ENCODE measurements at regions not wholly inside any gene's neighbourhood (a gene's known extent, or its start where the extent isn't known, plus 50 kb on each side); places are given as distances from the start of the nearest gene placed in this dataset.

DNA sequence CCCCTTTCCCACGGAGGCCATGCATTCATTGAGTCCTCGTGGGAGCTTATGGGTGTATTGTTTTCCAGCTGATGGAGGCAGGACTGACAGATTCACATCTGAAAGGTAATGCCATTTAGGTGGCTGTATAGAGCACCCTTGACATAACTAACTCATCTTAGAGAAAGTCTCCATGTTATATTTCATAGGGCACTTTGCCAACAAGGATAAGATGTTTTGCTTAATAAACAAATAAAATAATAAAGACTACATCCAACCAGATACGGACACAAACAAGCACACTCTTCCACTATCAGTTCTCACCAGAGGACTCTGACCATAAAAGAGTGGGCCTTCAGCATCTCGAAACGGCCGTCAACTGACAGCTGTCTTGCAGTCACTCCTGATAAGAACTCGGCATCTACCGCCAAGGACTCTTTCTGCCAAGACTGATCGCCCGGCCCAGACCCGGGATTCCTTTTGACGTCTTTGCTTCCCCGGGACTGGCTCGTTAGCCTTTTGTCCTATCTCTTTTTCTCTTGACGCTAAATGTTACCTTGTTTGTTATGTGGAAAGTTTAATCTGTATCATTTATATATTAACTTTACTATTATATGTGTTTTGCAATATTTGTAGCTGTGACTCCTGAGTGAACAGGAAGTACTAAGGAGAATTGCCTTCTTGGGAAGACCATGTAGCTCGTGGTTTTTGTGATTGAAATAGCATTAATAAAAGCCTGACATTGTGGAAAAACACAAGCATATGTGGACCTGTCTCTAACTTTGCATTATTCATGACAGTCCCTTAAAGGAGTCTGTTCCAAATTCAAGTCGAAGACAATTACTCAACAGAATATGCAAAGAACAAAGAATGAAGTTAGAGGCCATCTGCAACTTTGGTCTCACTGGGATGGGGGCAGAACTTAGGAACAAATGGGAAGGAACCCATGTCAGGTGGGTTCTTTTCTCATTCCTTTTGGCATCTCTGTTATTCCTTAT is 195.1 kb downstream of the LPIN1 start:
- TF ChIP-seq, protein P1, sequence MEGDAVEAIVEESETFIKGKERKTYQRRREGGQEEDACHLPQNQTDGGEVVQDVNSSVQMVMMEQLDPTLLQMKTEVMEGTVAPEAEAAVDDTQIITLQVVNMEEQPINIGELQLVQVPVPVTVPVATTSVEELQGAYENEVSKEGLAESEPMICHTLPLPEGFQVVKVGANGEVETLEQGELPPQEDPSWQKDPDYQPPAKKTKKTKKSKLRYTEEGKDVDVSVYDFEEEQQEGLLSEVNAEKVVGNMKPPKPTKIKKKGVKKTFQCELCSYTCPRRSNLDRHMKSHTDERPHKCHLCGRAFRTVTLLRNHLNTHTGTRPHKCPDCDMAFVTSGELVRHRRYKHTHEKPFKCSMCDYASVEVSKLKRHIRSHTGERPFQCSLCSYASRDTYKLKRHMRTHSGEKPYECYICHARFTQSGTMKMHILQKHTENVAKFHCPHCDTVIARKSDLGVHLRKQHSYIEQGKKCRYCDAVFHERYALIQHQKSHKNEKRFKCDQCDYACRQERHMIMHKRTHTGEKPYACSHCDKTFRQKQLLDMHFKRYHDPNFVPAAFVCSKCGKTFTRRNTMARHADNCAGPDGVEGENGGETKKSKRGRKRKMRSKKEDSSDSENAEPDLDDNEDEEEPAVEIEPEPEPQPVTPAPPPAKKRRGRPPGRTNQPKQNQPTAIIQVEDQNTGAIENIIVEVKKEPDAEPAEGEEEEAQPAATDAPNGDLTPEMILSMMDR (IDR thresholded peaks at IDR 0.05; ENCODE audit: insufficient read depth, missing control alignments) = no peak
- FAIRE-seq (no peak), DNase-seq (ENCODE audit: insufficient read length, low spot score) (no peak)

DNA sequence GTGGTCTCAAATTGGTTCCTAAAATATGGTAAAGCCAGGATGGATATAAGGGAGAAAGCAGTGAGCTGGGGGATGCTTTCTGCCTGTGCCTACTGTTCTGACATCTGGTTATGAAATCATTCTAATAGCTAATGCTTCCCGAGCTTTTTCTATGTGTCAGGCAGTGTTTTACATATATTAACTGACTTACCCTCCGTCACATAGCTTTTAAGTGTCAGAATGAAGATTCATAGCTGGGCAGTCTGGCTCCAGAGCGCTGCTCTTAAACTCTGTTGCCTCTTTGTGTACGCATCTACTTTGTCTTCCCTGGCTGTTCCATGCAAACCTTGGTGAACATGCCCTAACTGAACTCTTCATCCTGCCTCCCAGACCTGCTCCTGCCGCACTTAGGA is 195.7 kb downstream of the LPIN1 start:
- DNase-seq (ENCODE audit: insufficient read length, low spot score) (no peak), FAIRE-seq (no peak)
- TF ChIP-seq, protein P1 (IDR thresholded peaks at IDR 0.05; ENCODE audit: insufficient read depth, missing control alignments) = no peak

DNA sequence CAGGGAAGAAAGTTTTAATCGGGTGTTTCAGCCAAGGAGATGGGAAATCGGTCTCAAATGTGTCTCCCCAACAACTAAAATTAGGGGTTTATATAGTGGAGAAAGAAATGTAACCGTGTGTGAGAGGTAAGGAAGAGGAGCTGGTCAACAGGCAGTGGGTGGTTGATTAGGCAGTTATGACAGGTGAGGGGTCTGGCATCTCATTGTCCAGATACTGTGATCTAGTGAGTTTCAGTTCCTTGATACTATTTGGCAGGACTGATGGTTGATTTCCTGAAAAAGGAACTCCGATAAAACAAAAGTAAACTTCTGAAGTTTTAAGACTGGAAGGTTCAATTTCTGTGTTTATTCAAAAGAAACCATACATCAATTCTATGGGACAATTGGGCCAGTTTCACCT is 197.9 kb downstream of the LPIN1 start:
- no peak for DNase-seq (ENCODE audit: insufficient read length, low spot score)
- TF ChIP-seq, protein P1 (IDR thresholded peaks at IDR 0.05; ENCODE audit: insufficient read depth, missing control alignments) = no peak
- no peak for FAIRE-seq

DNA sequence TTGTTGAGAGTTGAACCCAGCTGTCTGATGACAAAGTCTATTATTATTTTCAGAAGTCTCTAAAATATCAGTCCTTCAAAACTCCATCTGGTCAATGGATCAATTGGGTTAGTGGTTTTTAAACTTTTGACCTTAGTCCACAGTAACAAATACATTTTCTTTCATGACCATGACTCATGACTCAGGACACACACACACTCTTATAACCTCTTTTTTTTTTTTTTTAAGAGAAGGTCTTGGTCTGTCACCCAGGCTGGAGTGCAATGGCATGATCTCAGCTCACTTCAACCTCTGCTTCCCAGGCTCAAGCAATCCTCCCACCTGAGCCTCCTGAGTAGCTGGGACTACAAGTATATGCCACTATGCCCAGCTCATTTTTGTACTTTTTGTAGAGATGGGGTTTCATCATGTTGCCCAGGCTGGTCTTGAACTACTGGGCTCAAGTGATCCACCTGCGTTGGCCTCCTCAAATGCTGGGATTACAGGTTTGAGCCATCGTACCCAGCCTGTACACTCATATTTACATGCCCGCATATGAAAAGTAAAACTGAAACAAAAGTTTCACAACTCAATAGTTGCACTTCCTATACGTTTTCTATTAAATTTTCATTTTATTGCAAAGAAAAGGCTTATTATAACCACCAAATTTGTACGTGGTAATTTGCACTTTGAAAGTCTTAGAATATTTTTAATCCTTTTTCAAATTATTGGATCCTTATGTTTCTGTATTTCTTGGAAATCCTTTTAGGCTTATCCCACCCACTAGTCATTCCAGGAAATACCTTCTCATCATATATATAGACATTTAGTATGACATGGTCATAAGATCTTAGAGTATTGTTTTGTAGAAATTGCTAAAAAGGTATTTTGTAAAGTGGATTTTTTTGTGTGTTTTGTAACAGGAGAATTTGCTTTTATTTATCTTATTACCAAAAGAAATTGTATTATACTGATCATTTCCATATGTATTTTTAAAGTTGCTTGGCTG is 199.0 kb downstream of the LPIN1 start:
- FAIRE-seq (no peak), DNase-seq (ENCODE audit: insufficient read length, low spot score) (no peak)
- TF ChIP-seq, protein P1 (IDR thresholded peaks at IDR 0.05; ENCODE audit: insufficient read depth, missing control alignments) = no peak

DNA sequence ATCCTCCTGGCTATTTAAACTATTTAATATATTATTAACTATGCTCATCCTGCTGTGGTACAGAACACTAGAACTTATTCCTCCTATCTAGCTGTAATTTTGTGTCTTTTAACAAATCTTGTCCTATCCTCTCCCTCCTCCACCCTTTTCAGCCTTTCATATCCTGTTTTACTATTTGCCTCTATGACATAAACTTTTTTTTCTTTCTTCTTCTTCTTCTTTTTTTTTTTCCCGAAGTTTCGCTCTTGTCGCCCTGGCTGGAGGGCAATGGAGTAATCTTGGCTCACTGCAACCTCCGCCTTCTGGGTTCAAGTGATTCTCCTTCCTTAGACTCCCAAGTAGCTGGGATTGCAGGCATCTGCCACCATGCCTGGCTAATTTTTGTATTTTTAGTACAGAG is 201.5 kb downstream of the LPIN1 start:
- TF ChIP-seq, protein P1 (IDR thresholded peaks at IDR 0.05; ENCODE audit: insufficient read depth, missing control alignments) = no peak
- no peak for FAIRE-seq
- no peak for DNase-seq (ENCODE audit: insufficient read length, low spot score)

DNA sequence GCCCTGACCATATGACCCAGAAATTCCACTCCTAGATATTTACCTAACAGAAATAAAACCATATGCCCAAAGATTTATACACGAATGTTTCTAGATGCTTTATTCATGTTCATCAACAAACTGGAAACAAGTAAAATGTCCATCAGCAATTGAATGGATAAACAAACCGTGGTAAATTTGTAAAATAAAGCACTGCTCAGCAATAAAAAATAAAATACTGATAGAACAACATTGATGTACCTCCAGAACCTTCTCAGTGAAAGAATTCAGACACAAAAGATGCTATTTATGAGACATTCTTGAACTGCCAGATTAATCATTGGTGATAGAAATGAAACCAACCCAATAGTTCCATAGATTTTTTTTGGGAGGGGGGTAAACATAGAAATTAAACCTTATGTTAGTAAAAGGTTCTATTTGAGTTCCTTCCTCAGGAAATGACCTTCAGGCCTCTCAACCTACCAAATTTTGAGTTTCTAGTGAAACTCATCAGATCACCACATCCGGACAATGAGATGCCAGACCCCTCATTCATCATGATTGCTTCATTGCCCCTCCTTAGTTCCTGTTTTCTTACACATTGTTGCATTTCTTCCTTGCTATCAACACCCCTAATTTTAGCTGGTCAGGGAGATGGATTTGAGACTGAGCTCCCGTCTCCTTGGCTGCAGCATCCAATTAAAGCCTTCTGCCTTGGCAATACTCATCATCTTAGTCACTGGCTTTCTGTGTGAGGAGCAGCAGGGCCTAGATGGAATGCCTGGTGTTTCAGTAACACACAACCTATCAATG is 203.5 kb downstream of the LPIN1 start:
- no peak for DNase-seq (ENCODE audit: insufficient read length, low spot score)
- TF ChIP-seq, protein P1 (IDR thresholded peaks at IDR 0.05; ENCODE audit: insufficient read depth, missing control alignments) = no peak
- FAIRE-seq = no peak
